ENCODE measurements at regions not wholly inside any gene's neighbourhood (a gene's known extent, or its start where the extent isn't known, plus 50 kb on each side); places are given as distances from the start of the nearest gene placed in this dataset.

- no peak overlapping the region for H3K9ac ChIP-seq (ENCODE audit: low read length)
- H3K4me3 ChIP-seq (ENCODE audit: insufficient read depth in 1 of 2, low read depth in 1 of 2, low read length in 2 of 2) = no peak overlapping the region
- H4K91ac ChIP-seq (ENCODE audit: low read length) = no peak overlapping the region
- no peak overlapping the region for H2BK12ac ChIP-seq (ENCODE audit: low read length in 2 of 2)
- H3K9me3 ChIP-seq (ENCODE audit: control insufficient read depth, low read length) = no peaks in the 10 kb centered on the region
- H3K79me1 ChIP-seq (replicated peaks; ENCODE audit: low read length, poor library complexity, severe bottlenecking) = no peaks in the 10 kb centered on the region
- H3K36me3 ChIP-seq (ENCODE audit: control insufficient read depth in 1 of 2, insufficient read depth in 2 of 2, low read depth in 1 of 2, low read length in 2 of 2) = no peaks in the 10 kb centered on the region
- no peak overlapping the region for H4K8ac ChIP-seq (ENCODE audit: low read length)
- no peak overlapping the region for H3K14ac ChIP-seq (ENCODE audit: low read length in 2 of 2)
- H3K23ac ChIP-seq (ENCODE audit: low read length in 2 of 2) = no peak overlapping the region
- H3K18ac ChIP-seq (ENCODE audit: low read depth in 1 of 2, low read length in 2 of 2) = no peak overlapping the region
- H2AFZ ChIP-seq (ENCODE audit: low read depth, low read length) = no peak overlapping the region
- H2BK120ac ChIP-seq (ENCODE audit: low read depth, low read length) = no peak overlapping the region
- H3K4me2 ChIP-seq (ENCODE audit: low read length, poor library complexity, severe bottlenecking) = no peak overlapping the region
- H3K4me1 ChIP-seq (ENCODE audit: control insufficient read depth, insufficient read depth, low read depth, low read length) = no peaks in the 10 kb centered on the region
- no peak overlapping the region for H3K4ac ChIP-seq (ENCODE audit: low read depth in 1 of 2, low read length in 2 of 2)
- H3K27ac ChIP-seq (ENCODE audit: low read length, poor library complexity, severe bottlenecking) = no peak overlapping the region
- no peak for DNase-seq
- H2BK5ac ChIP-seq (ENCODE audit: low read depth, low read length, poor library complexity, severe bottlenecking) = no peak overlapping the region
- H2AK5ac ChIP-seq (ENCODE audit: low read length, severe bottlenecking) = no peak overlapping the region
- WGBS = 77% methylated on average over 8 of the region's 9 CpGs
- H3K27me3 ChIP-seq (ENCODE audit: control insufficient read depth in 1 of 2, insufficient read depth in 1 of 2, low read length in 2 of 2) = peaks cover 0 to 4% of the 10 kb centered on the region in 2 experiments
- no peak overlapping the region for H2BK15ac ChIP-seq (ENCODE audit: low read depth, poor library complexity, severe bottlenecking)
Observed at GRCh38 chr4:189029976-189030504, 890.8 kb downstream of the TRIML1 start.

- H2AK5ac ChIP-seq (ENCODE audit: low read length, severe bottlenecking) = no peak overlapping the region
- WGBS = 100% methylated on average over 5 of the region's 10 CpGs
- DNase-seq = no peak
Observed at GRCh38 chr4:189032606-189033338, 893.5 kb downstream of the TRIML1 start.

GRCh38 chr4:189033801-189034347 lies 894.6 kb downstream of the TRIML1 start:
- Histone ChIP-seq H4K8ac (ENCODE audit: low read length) (no peak overlapping the region), H3K36me3 (ENCODE audit: control insufficient read depth in 1 of 2, insufficient read depth in 2 of 2, low read depth in 1 of 2, low read length in 2 of 2) (no peaks in the 10 kb centered on the region), H3K27ac (ENCODE audit: low read length, poor library complexity, severe bottlenecking) (no peak overlapping the region), H3K4me3 (ENCODE audit: insufficient read depth in 1 of 2, low read depth in 1 of 2, low read length in 2 of 2) (no peak overlapping the region), H4K91ac (ENCODE audit: low read length) (no peak overlapping the region), H3K4ac (ENCODE audit: low read depth in 1 of 2, low read length in 2 of 2) (no peak overlapping the region), H2BK12ac (ENCODE audit: low read length in 2 of 2) (no peak overlapping the region), H3K14ac (ENCODE audit: low read length in 2 of 2) (no peak overlapping the region), H3K79me1 (replicated peaks; ENCODE audit: low read length, poor library complexity, severe bottlenecking) (no peaks in the 10 kb centered on the region), H2AFZ (ENCODE audit: low read depth, low read length) (no peak overlapping the region), H3K18ac (ENCODE audit: low read depth in 1 of 2, low read length in 2 of 2) (no peak overlapping the region), H3K9ac (ENCODE audit: low read length) (no peak overlapping the region), H3K9me3 (ENCODE audit: control insufficient read depth, low read length) (no peaks in the 10 kb centered on the region), H3K27me3 (ENCODE audit: control insufficient read depth in 1 of 2, insufficient read depth in 1 of 2, low read length in 2 of 2) (peaks cover 0 to 4% of the 10 kb centered on the region in 2 experiments), H2AK5ac (ENCODE audit: low read length, severe bottlenecking) (no peak overlapping the region), H3K4me1 (ENCODE audit: control insufficient read depth, insufficient read depth, low read depth, low read length) (peaks cover 2% of the 10 kb centered on the region), H2BK5ac (ENCODE audit: low read depth, low read length, poor library complexity, severe bottlenecking) (no peak overlapping the region), H3K23ac (ENCODE audit: low read length in 2 of 2) (no peak overlapping the region), H3K4me2 (ENCODE audit: low read length, poor library complexity, severe bottlenecking) (no peak overlapping the region), H2BK120ac (ENCODE audit: low read depth, low read length) (no peak overlapping the region), H2BK15ac (ENCODE audit: low read depth, poor library complexity, severe bottlenecking) (no peak overlapping the region)
- no peak for DNase-seq
- 90% methylated on average over 12 of the region's 13 CpGs for WGBS

More at GRCh38 chr4:189032606-189033338, 893.5 kb downstream of the TRIML1 start:
- Histone ChIP-seq H2BK120ac (ENCODE audit: low read depth, low read length) (no peak overlapping the region), H3K23ac (ENCODE audit: low read length in 2 of 2) (no peak overlapping the region), H3K4ac (ENCODE audit: low read depth in 1 of 2, low read length in 2 of 2) (no peak overlapping the region), H3K27me3 (ENCODE audit: control insufficient read depth in 1 of 2, insufficient read depth in 1 of 2, low read length in 2 of 2) (peaks cover 0 to 4% of the 10 kb centered on the region in 2 experiments), H3K4me1 (ENCODE audit: control insufficient read depth, insufficient read depth, low read depth, low read length) (peaks cover 2% of the 10 kb centered on the region), H3K36me3 (ENCODE audit: control insufficient read depth in 1 of 2, insufficient read depth in 2 of 2, low read depth in 1 of 2, low read length in 2 of 2) (no peaks in the 10 kb centered on the region), H3K27ac (ENCODE audit: low read length, poor library complexity, severe bottlenecking) (no peak overlapping the region), H3K14ac (ENCODE audit: low read length in 2 of 2) (no peak overlapping the region), H3K4me2 (ENCODE audit: low read length, poor library complexity, severe bottlenecking) (no peak overlapping the region), H4K8ac (ENCODE audit: low read length) (no peak overlapping the region), H3K4me3 (ENCODE audit: insufficient read depth in 1 of 2, low read depth in 1 of 2, low read length in 2 of 2) (no peak overlapping the region), H3K79me1 (replicated peaks; ENCODE audit: low read length, poor library complexity, severe bottlenecking) (no peaks in the 10 kb centered on the region), H2BK5ac (ENCODE audit: low read depth, low read length, poor library complexity, severe bottlenecking) (no peak overlapping the region), H3K18ac (ENCODE audit: low read depth in 1 of 2, low read length in 2 of 2) (no peak overlapping the region), H2BK12ac (ENCODE audit: low read length in 2 of 2) (peak overlapping the region in 1 of 2 experiments; percentile 21), H3K9me3 (ENCODE audit: control insufficient read depth, low read length) (no peaks in the 10 kb centered on the region), H2AFZ (ENCODE audit: low read depth, low read length) (no peak overlapping the region), H3K9ac (ENCODE audit: low read length) (no peak overlapping the region), H4K91ac (ENCODE audit: low read length) (no peak overlapping the region), H2BK15ac (ENCODE audit: low read depth, poor library complexity, severe bottlenecking) (no peak overlapping the region)

GRCh38 chr4:189035091-189035490 lies 895.9 kb downstream of the TRIML1 start:
- no peak overlapping the region for H3K23ac ChIP-seq (ENCODE audit: low read length in 2 of 2)
- H3K9me3 ChIP-seq (ENCODE audit: control insufficient read depth, low read length) = no peaks in the 10 kb centered on the region
- no peak overlapping the region for H2BK15ac ChIP-seq (ENCODE audit: low read depth, poor library complexity, severe bottlenecking)
- DNase-seq = no peak
- no peaks in the 10 kb centered on the region for H3K79me1 ChIP-seq (replicated peaks; ENCODE audit: low read length, poor library complexity, severe bottlenecking)
- H3K27ac ChIP-seq (ENCODE audit: low read length, poor library complexity, severe bottlenecking) = no peak overlapping the region
- no peak overlapping the region for H4K91ac ChIP-seq (ENCODE audit: low read length)
- H3K27me3 ChIP-seq (ENCODE audit: control insufficient read depth in 1 of 2, insufficient read depth in 1 of 2, low read length in 2 of 2) = peaks cover 0 to 4% of the 10 kb centered on the region in 2 experiments
- no peaks in the 10 kb centered on the region for H3K36me3 ChIP-seq (ENCODE audit: control insufficient read depth in 1 of 2, insufficient read depth in 2 of 2, low read depth in 1 of 2, low read length in 2 of 2)
- WGBS = 97% methylated on average over 13 of the region's 14 CpGs
- H3K4me3 ChIP-seq (ENCODE audit: insufficient read depth in 1 of 2, low read depth in 1 of 2, low read length in 2 of 2) = no peak overlapping the region
- no peak overlapping the region for H4K8ac ChIP-seq (ENCODE audit: low read length)
- no peak overlapping the region for H2BK120ac ChIP-seq (ENCODE audit: low read depth, low read length)
- no peak overlapping the region for H3K4ac ChIP-seq (ENCODE audit: low read depth in 1 of 2, low read length in 2 of 2)
- H2BK12ac ChIP-seq (ENCODE audit: low read length in 2 of 2) = no peak overlapping the region
- H3K14ac ChIP-seq (ENCODE audit: low read length in 2 of 2) = no peak overlapping the region
- no peak overlapping the region for H3K18ac ChIP-seq (ENCODE audit: low read depth in 1 of 2, low read length in 2 of 2)
- peaks cover 2% of the 10 kb centered on the region for H3K4me1 ChIP-seq (ENCODE audit: control insufficient read depth, insufficient read depth, low read depth, low read length)
- H2AFZ ChIP-seq (ENCODE audit: low read depth, low read length) = no peak overlapping the region
- H2BK5ac ChIP-seq (ENCODE audit: low read depth, low read length, poor library complexity, severe bottlenecking) = no peak overlapping the region
- H2AK5ac ChIP-seq (ENCODE audit: low read length, severe bottlenecking) = no peak overlapping the region
- H3K4me2 ChIP-seq (ENCODE audit: low read length, poor library complexity, severe bottlenecking) = no peak overlapping the region
- no peak overlapping the region for H3K9ac ChIP-seq (ENCODE audit: low read length)
